Ascending aorta (tissue), 2 donors: ENCODE measurements at regions not wholly inside any gene's neighbourhood (a gene's known extent, or its start where the extent isn't known, plus 50 kb on each side); places are given as distances from the start of the nearest gene placed in this dataset.

Experiments
- DNase-seq, 2 donors: peaks; one replicate each; pipeline ENCODE4 v3.0.0-alpha.2; 2019; ENCODE audit warnings: low spot score in 2 of 2
- H3K27ac ChIP-seq, 2 donors: fragments of 200-600 bp; sonication (generic); one replicate each; pipeline ENCODE4 v1.5.1; 2016 to 2017; ENCODE audit warnings: mild to moderate bottlenecking in 1 of 2
- H3K27me3 ChIP-seq: fragments of 200-600 bp; sonication (generic); one replicate; pipeline ENCODE4 v1.5.1; 2017
- H3K36me3 ChIP-seq, 2 donors: fragments of 200-600 bp; sonication (generic); one replicate each; pipeline ENCODE4 v1.5.1; 2016
- H3K4me1 ChIP-seq, 2 donors: fragments of 200-600 bp; sonication (generic); one replicate each; pipeline ENCODE4 v1.5.1; 2016 to 2017; ENCODE audit warnings: mild to moderate bottlenecking in 1 of 2
- H3K4me3 ChIP-seq, 2 donors: fragments of 200-600 bp; sonication (generic); one replicate each; pipeline ENCODE4 v1.5.1; 2016 to 2017; ENCODE audit warnings: mild to moderate bottlenecking in 1 of 2
- H3K9me3 ChIP-seq, 2 donors: fragments of 200-600 bp; sonication (generic); one replicate each; pipeline ENCODE4 v1.5.1; 2016
- CTCF ChIP-seq, 3 experiments: fragments of 200-600 bp in 2 of 3; fragments of 450-650 bp in 1 of 3; sonication (generic) in 2 of 3; IDR thresholded peaks; one replicate each; pipeline ENCODE4 v1.5.1; 2016 to 2019; ENCODE audit warnings: antibody characterized with exemption in 3 of 3, mild to moderate bottlenecking in 1 of 3, moderate library complexity in 1 of 3
- intact Hi-C: fragments of 100-400 bp; cut with DNase I; formaldehyde crosslinking; loops from one replicate; pipeline ENCODE4 v1.15.1; 2023

DNA sequence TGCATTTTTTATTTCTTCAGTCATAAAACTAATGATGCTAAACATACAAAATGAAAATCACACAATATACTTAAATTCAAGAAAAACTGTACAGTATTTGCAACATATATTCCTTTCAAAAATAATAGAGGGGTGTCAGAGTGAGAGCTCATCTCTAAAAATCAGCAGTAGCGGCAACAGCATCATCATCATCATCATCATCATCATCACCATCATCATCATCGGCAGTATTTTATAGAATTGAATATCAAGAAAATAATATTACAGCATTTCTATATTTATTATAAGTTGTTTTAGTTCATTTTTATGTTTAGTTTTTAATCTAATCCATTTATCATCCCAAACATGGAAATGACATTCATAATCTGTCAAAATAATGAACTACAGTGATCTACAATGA is 67.4 kb upstream of the PPP1R3A start:
- H3K27me3 ChIP-seq = no peaks in the 10 kb centered on the region
- no peaks in the 10 kb centered on the region for H3K36me3 ChIP-seq
- TF ChIP-seq CTCF (IDR thresholded peaks at IDR 0.05) = no peak
- no peak overlapping the region for H3K27ac ChIP-seq
- H3K9me3 ChIP-seq = no peaks in the 10 kb centered on the region
- no peak for DNase-seq
- intact Hi-C loops = no loop called here
- no peak overlapping the region for H3K4me3 ChIP-seq
- no peaks in the 10 kb centered on the region for H3K4me1 ChIP-seq

- no peak for DNase-seq
- no peaks in the 10 kb centered on the region for H3K4me1 ChIP-seq
- no peaks in the 10 kb centered on the region for H3K27me3 ChIP-seq
- H3K9me3 ChIP-seq = no peaks in the 10 kb centered on the region
- no peak overlapping the region for H3K27ac ChIP-seq
- no peaks in the 10 kb centered on the region for H3K36me3 ChIP-seq
- H3K4me3 ChIP-seq = no peak overlapping the region
- intact Hi-C loops = no loop called here
- no peak for TF ChIP-seq CTCF (IDR thresholded peaks at IDR 0.05)
These were observed 57.7 kb upstream of the PPP1R3A start for GRCh38 chr7:113976508-113976907.

- H3K9me3 ChIP-seq = no peaks in the 10 kb centered on the region
- intact Hi-C loops = no loop called here
- H3K27me3 ChIP-seq = no peaks in the 10 kb centered on the region
- TF ChIP-seq CTCF (IDR thresholded peaks at IDR 0.05) = no peak
- no peak for DNase-seq
- no peaks in the 10 kb centered on the region for H3K36me3 ChIP-seq
- H3K27ac ChIP-seq = no peak overlapping the region
- no peaks in the 10 kb centered on the region for H3K4me1 ChIP-seq
- H3K4me3 ChIP-seq = no peak overlapping the region
These were observed 49.9 kb upstream of the PPP1R3A start for GRCh38 chr7:113968713-113969112.
